ENCODE measurements at regions not wholly inside any gene's neighbourhood (a gene's known extent, or its start where the extent isn't known, plus 50 kb on each side); places are given as distances from the start of the nearest gene placed in this dataset.

- Histone ChIP-seq H3K27me3 (ENCODE audit: control insufficient read depth, insufficient read depth, low read length) (no peaks in the 10 kb centered on the region), H4K8ac (ENCODE audit: low read depth in 2 of 2, low read length in 2 of 2) (no peak overlapping the region), H3K27ac (ENCODE audit: insufficient read depth, low read length) (no peak overlapping the region), H2AK9ac (replicated peaks; ENCODE audit: low read depth, low read length, poor library complexity) (no peak overlapping the region), H3K9ac (ENCODE audit: low read depth, low read length) (no peak overlapping the region), H2BK5ac (ENCODE audit: low read depth, low read length, poor library complexity, severe bottlenecking) (no peak overlapping the region), H3K4me3 (ENCODE audit: insufficient read depth, low read depth, low read length) (no peak overlapping the region), H3K79me1 (ENCODE audit: low read depth in 1 of 2, low read length in 2 of 2) (no peaks in the 10 kb centered on the region), H4K5ac (ENCODE audit: low read depth, low read length) (no peak overlapping the region), H3K9me1 (ENCODE audit: insufficient read depth, low read length) (no peaks in the 10 kb centered on the region), H4K20me1 (ENCODE audit: insufficient read depth, low read length) (no peaks in the 10 kb centered on the region), H3K4me2 (ENCODE audit: low read depth, low read length) (no peak overlapping the region), H2BK20ac (ENCODE audit: low read depth, low read length) (no peak overlapping the region), H2AFZ (replicated peaks; ENCODE audit: low read length, poor library complexity) (no peak overlapping the region), H2BK15ac (ENCODE audit: low read depth, low read length) (no peak overlapping the region), H4K91ac (ENCODE audit: insufficient read depth, low read depth, low read length) (no peak overlapping the region), H3K9me3 (ENCODE audit: control insufficient read depth, insufficient read depth, low read length) (peaks cover 3% of the 10 kb centered on the region), H3K14ac (replicated peaks; ENCODE audit: low read depth, low read length) (no peak overlapping the region), H3K4me1 (ENCODE audit: control insufficient read depth, insufficient read depth, low read length) (no peaks in the 10 kb centered on the region), H3K56ac (ENCODE audit: extremely low read depth, insufficient read depth, low read length) (no peak overlapping the region), H2AK5ac (ENCODE audit: low read depth, low read length) (no peak overlapping the region), H3K23ac (ENCODE audit: low read depth, low read length) (no peak overlapping the region), H3K18ac (ENCODE audit: low read depth, low read length) (no peak overlapping the region), H3K36me3 (ENCODE audit: control insufficient read depth, insufficient read depth, low read length) (no peaks in the 10 kb centered on the region), H2BK120ac (ENCODE audit: low read depth, low read length) (no peak overlapping the region), H3K4ac (ENCODE audit: low read depth, low read length) (no peak overlapping the region)
- dilution Hi-C loops (cut with HindIII; ENCODE audit: low sequenced_read_pairs, unreplicated experiment) (no loop called here), in situ Hi-C loops (cut with MboI; ENCODE audit: low sequenced_read_pairs) (no loop called here), intact Hi-C loops (cut with micrococcal nuclease) (no loop called here)
- TF ChIP-seq RAD21 (IDR thresholded peaks at IDR 0.05; ENCODE audit: low read length) (no peak), NFE2L2 (IDR thresholded peaks at IDR 0.05; ENCODE audit: low read depth, low read length) (no peak), ELK1 (IDR thresholded peaks at IDR 0.05; ENCODE audit: borderline replicate concordance, low read depth, low read length) (no peak), CTCF (conservative IDR thresholded peaks at IDR 0.05; ENCODE audit: low read depth, low read length) (no peak), SMC3 (IDR thresholded peaks at IDR 0.05; ENCODE audit: low read depth, low read length) (no peak), BHLHE40 (IDR thresholded peaks at IDR 0.05; ENCODE audit: low read depth, low read length) (no peak), FOS (IDR thresholded peaks at IDR 0.05; ENCODE audit: low read depth, low read length) (no peak), MXI1 (IDR thresholded peaks at IDR 0.05; ENCODE audit: borderline replicate concordance, low read depth, low read length) (no peak), RCOR1 (IDR thresholded peaks at IDR 0.05; ENCODE audit: insufficient replicate concordance, low read length) (no peak), RFX5 (IDR thresholded peaks at IDR 0.05; ENCODE audit: low read depth, low read length) (no peak), MAZ (IDR thresholded peaks at IDR 0.05; ENCODE audit: borderline replicate concordance, low read depth, low read length) (no peak), CHD1 (IDR thresholded peaks at IDR 0.05; ENCODE audit: low read depth, low read length) (no peak), USF2 (IDR thresholded peaks at IDR 0.05; ENCODE audit: low read depth, low read length) (no peak), POLR2A (IDR thresholded peaks at IDR 0.05; ENCODE audit: low read depth, low read length) (no peak), CEBPB (IDR thresholded peaks at IDR 0.05; ENCODE audit: low read depth, low read length) (no peak), MAFK (IDR thresholded peaks at IDR 0.05; ENCODE audit: low read depth, low read length) (no peak)
- POLR2A ChIA-PET (ENCODE audit: unreplicated experiment) = no interaction called here
- CTCF ChIA-PET = no interaction called here
- DNase-seq (no peak), ATAC-seq (ENCODE audit: low read depth) (no peak)
- no CpG with 5 or more reads among the region's 2 CpGs for WGBS, 2 experiments (ENCODE audit: extremely low coverage in 2 of 2, insufficient read length in 1 of 2)
- BruUV-seq (replicated peaks) = no TSS peak
Observed at GRCh38 chr7:56181010-56181409, 64.8 kb upstream of the NUPR2 start.
